PC-9 (cell line): ENCODE measurements at regions not wholly inside any gene's neighbourhood (a gene's known extent, or its start where the extent isn't known, plus 50 kb on each side); places are given as distances from the start of the nearest gene placed in this dataset.

Source experiments
- BruUV-seq: library from RNA; stranded (reverse); fragments of 400-500 nt; replicated peaks from 2 replicates; lab custom pipeline; 2021; lab: Mats Ljungman, UMichigan
- CTCF ChIA-PET: fragments of 300-600 bp; sonication (Branson Sonifier 250); formaldehyde crosslinking; loops from one replicate; lab custom pipeline; 2022; ENCODE audit warnings: antibody characterized with exemption; lab: Charles Lee
- POLR2A ChIA-PET: fragments of 300-600 bp; sonication (Branson Sonifier 250); formaldehyde crosslinking; loops from one replicate; lab custom pipeline; 2022; ENCODE audit warnings: antibody characterized with exemption; ENCODE audit not compliant: unreplicated experiment; lab: Charles Lee
- DNase-seq, 2 experiments: peaks; one replicate each; pipeline versions ENCODE4 v3.0.0 to v3.0.0-alpha.2; 2015 to 2022; ENCODE audit warnings: mixed read lengths in 1 of 2
- H2AFZ ChIP-seq: fragments of 200-600 bp; sonication (generic); 2 replicates; pipeline ENCODE4 v1.8.1; 2017; ENCODE audit warnings: antibody characterized with exemption
- H3F3A ChIP-seq: fragments of 200-600 bp; sonication (generic); 2 replicates; pipeline ENCODE4 v1.8.1; 2017; ENCODE audit warnings: antibody characterized with exemption, mild to moderate bottlenecking, low read depth; ENCODE audit not compliant: insufficient read depth
- H3K27ac ChIP-seq: fragments of 200-600 bp; sonication (generic); 2 replicates; pipeline ENCODE4 v1.6.1; 2016; ENCODE audit warnings: mixed run types
- H3K27me3 ChIP-seq: fragments of 200-600 bp; sonication (generic); 2 replicates; pipeline ENCODE4 v1.6.1; 2016; ENCODE audit warnings: low read depth, mixed run types; ENCODE audit not compliant: insufficient read depth
- H3K36me3 ChIP-seq: fragments of 200-600 bp; sonication (generic); 2 replicates; pipeline ENCODE4 v1.6.1; 2016; ENCODE audit warnings: low read depth, mixed run types
- H3K4me1 ChIP-seq: fragments of 200-600 bp; sonication (generic); replicated peaks from 2 replicates; pipeline ENCODE4 v1.6.1; 2016; ENCODE audit warnings: mixed run types; ENCODE audit not compliant: insufficient read depth
- H3K4me2 ChIP-seq: fragments of 200-600 bp; sonication (generic); 2 replicates; pipeline ENCODE4 v1.6.1; 2017; ENCODE audit warnings: mixed run types
- H3K4me3 ChIP-seq: fragments of 200-600 bp; sonication (generic); 2 replicates; pipeline ENCODE4 v1.6.1; 2016; ENCODE audit warnings: mixed run types
- H3K79me2 ChIP-seq: fragments of 200-600 bp; sonication (generic); 2 replicates; pipeline ENCODE4 v1.6.1; 2017; ENCODE audit warnings: low read depth, mixed run types
- H3K9me2 ChIP-seq: fragments of 200-600 bp; sonication (generic); 2 replicates; pipeline ENCODE4 v1.8.1; 2017; ENCODE audit warnings: mild to moderate bottlenecking; ENCODE audit not compliant: insufficient read depth
- H3K9me3 ChIP-seq: fragments of 200-600 bp; sonication (generic); 2 replicates; pipeline ENCODE4 v1.8.1; 2016; ENCODE audit warnings: low read depth; ENCODE audit not compliant: insufficient read depth
- H4K20me1 ChIP-seq: fragments of 200-600 bp; sonication (generic); 2 replicates; pipeline ENCODE4 v1.8.1; 2017; ENCODE audit not compliant: insufficient read depth
- EZH2 ChIP-seq: fragments of 200-600 bp; sonication (generic); IDR thresholded peaks from 2 replicates; pipeline ENCODE4 v1.8.0; 2017; ENCODE audit warnings: antibody characterized with exemption, low read depth
- intact Hi-C: fragments of 100-400 bp; cut with micrococcal nuclease; formaldehyde crosslinking; loops from one replicate; pipeline ENCODE4 v1.10.0; 2022; ENCODE audit not compliant: unreplicated experiment
- TF ChIP-seq, protein P1 (sequence below): fragments of 200-600 bp; sonication (generic); conservative IDR thresholded peaks from 2 replicates; pipeline ENCODE4 v1.6.1; 2017; ENCODE audit warnings: mixed run types, antibody characterized with exemption, mild to moderate bottlenecking, moderate library complexity

DNA sequence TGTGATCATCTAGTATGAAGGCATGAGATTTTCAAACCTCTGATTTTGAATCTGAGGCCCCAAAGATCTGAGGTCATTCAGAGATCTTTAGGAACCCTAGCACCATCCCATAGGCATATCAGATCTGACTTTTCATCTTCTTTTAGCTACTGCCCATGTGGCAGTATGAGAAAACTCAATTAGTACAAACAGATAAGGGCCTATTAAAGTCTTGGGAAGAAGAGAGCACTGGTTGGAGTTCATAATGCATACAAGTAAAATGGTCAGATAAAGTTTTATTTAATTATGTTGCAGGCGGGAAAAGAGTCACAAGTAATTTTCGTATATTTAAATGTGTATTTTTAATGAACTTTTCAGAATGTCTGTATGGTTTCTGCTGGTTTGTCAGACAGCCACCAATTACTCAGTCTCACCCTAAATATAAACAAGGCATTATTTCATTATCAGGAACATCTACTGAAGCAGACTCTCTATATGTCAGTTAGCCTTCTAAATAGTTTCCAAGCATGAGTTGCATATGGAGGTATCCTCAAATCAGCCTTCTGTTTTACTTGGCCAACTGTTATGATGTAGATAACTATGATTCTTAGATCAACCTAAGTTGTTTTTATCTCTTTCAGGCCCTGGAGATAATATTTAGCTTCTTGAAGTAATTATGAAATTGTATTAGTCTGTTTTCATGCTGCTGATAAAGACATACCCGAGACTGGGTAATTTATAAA is 340.3 kb upstream of the TBC1D5 start:
- Histone ChIP-seq H3K4me3 (no peak overlapping the region), H2AFZ (no peak overlapping the region), H3K4me2 (no peak overlapping the region), H3K36me3 (no peaks in the 10 kb centered on the region), H3K4me1 (peaks cover 12% of the 10 kb centered on the region; the same call in 1 of the 2 replicates), H3K79me2 (no peaks in the 10 kb centered on the region), H3F3A (no peaks in the 10 kb centered on the region; the same call in 1 of the 2 replicates), H4K20me1 (no peaks in the 10 kb centered on the region), H3K9me3 (peaks cover 6% of the 10 kb centered on the region; the same call in 1 of the 2 replicates), H3K9me2 (no peaks in the 10 kb centered on the region), H3K27ac (no peak overlapping the region), H3K27me3 (no peaks in the 10 kb centered on the region)
- intact Hi-C loops: no loop called here
- no peak for DNase-seq
- no TSS peak for BruUV-seq
- no peak for TF ChIP-seq EZH2
- TF ChIP-seq, protein P1, sequence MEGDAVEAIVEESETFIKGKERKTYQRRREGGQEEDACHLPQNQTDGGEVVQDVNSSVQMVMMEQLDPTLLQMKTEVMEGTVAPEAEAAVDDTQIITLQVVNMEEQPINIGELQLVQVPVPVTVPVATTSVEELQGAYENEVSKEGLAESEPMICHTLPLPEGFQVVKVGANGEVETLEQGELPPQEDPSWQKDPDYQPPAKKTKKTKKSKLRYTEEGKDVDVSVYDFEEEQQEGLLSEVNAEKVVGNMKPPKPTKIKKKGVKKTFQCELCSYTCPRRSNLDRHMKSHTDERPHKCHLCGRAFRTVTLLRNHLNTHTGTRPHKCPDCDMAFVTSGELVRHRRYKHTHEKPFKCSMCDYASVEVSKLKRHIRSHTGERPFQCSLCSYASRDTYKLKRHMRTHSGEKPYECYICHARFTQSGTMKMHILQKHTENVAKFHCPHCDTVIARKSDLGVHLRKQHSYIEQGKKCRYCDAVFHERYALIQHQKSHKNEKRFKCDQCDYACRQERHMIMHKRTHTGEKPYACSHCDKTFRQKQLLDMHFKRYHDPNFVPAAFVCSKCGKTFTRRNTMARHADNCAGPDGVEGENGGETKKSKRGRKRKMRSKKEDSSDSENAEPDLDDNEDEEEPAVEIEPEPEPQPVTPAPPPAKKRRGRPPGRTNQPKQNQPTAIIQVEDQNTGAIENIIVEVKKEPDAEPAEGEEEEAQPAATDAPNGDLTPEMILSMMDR: no peak
- ChIA-PET POLR2A (interaction anchor here (0.6 kb wide), 1 partner anchor 83 kb away, joined by 3 read pairs; no protein-coding TSS in a partner anchor), CTCF (no interaction called here)

DNA sequence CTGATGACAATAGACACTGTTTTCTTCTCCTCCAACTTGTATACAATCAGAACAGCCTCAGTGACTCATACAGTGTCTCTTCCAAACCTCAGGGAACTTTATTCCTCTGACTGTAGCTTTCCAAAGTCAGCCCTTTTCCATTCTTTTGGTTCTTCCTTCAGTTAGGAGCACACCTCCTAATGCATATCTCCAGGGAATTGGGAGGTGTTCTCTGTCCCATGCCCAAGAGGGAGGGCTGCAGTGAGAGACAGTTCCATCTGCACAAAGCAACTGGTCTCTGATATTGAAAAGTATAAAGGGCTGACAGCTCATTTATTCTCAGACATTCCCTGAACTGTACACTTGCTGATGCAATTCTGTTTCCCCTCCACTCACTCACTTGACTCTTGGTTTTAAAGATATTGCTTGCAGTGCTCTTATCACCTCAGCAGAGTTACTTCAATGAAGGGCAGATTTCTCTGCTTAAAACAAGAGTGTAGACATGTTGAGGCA is 337.8 kb upstream of the TBC1D5 start:
- peak overlapping the region; percentile 69 for H2AFZ ChIP-seq
- H3K9me3 ChIP-seq: peaks cover 6% of the 10 kb centered on the region; the same call in 1 of the 2 replicates
- TF ChIP-seq, protein P1: no peak
- no peak for TF ChIP-seq EZH2
- ChIA-PET CTCF (no interaction called here), POLR2A (no interaction called here)
- H3K27me3 ChIP-seq: no peaks in the 10 kb centered on the region
- no peaks in the 10 kb centered on the region for H3K9me2 ChIP-seq
- no peaks in the 10 kb centered on the region for H4K20me1 ChIP-seq
- H3K4me1 ChIP-seq: peaks cover 12% of the 10 kb centered on the region; the same call in 1 of the 2 replicates
- no peak overlapping the region for H3K4me3 ChIP-seq
- no peaks in the 10 kb centered on the region for H3K36me3 ChIP-seq
- peak overlapping the region; percentile 11; the same call in 1 of the 2 replicates for H3K27ac ChIP-seq
- no peaks in the 10 kb centered on the region for H3K79me2 ChIP-seq
- H3F3A ChIP-seq: no peaks in the 10 kb centered on the region; the same call in 1 of the 2 replicates
- no peak for DNase-seq
- peak overlapping the region; percentile 42 for H3K4me2 ChIP-seq
- intact Hi-C loops: no loop called here
- no TSS peak for BruUV-seq

DNA sequence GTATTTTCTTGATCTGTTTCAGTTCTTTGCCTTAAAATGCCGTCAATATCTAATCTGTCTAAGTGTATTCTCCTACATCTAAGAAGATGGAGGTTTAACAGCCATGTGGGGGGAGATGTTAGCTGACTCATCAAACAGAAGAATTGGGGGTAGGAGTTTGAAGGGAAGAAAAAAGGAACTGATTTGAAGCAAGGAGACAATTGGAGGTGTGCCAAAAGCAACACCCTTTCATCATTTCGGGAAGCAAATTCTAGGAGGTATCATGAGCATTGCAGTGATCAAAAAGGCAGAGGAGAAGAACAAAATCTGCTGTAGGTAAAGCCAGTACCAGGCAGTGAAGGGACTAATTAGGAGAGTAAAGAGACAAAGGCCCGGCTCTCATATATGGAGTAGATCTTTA is 337.3 kb upstream of the TBC1D5 start:
- H3K9me2 ChIP-seq: no peaks in the 10 kb centered on the region
- ChIA-PET POLR2A (no interaction called here), CTCF (no interaction called here)
- TF ChIP-seq, protein P1: no peak
- no peak for TF ChIP-seq EZH2
- no peaks in the 10 kb centered on the region; the same call in 1 of the 2 replicates for H3F3A ChIP-seq
- no peaks in the 10 kb centered on the region for H3K27me3 ChIP-seq
- BruUV-seq: no TSS peak
- no peak overlapping the region for H3K27ac ChIP-seq
- intact Hi-C loops: no loop called here
- no peak for DNase-seq
- peaks cover 6% of the 10 kb centered on the region; the same call in 1 of the 2 replicates for H3K9me3 ChIP-seq
- H3K36me3 ChIP-seq: no peaks in the 10 kb centered on the region
- no peaks in the 10 kb centered on the region for H3K79me2 ChIP-seq
- peak overlapping the region; percentile 69; the same call in 1 of the 2 replicates for H2AFZ ChIP-seq
- H3K4me1 ChIP-seq: peaks cover 12% of the 10 kb centered on the region; the same call in 1 of the 2 replicates
- no peaks in the 10 kb centered on the region for H4K20me1 ChIP-seq
- H3K4me2 ChIP-seq: 0 out of 2 replicates have a peak overlapping the region, but pooled peaks have one; percentile 42
- no peak overlapping the region for H3K4me3 ChIP-seq
